ENCODE measurements at regions not wholly inside any gene's neighbourhood (a gene's known extent, or its start where the extent isn't known, plus 50 kb on each side); places are given as distances from the start of the nearest gene placed in this dataset.

GRCh38 chr18:61750840-61751668 lies 141.8 kb downstream of the RNF152 start:
- no peak overlapping the region for H3K4me3 Mint-ChIP-seq (ENCODE audit: unreplicated experiment)
- no peaks in the 10 kb centered on the region for H3K36me3 Mint-ChIP-seq (ENCODE audit: unreplicated experiment)
- no peaks in the 10 kb centered on the region for H3K9me3 Mint-ChIP-seq (ENCODE audit: unreplicated experiment)
- no peaks in the 10 kb centered on the region for H3K4me1 Mint-ChIP-seq (ENCODE audit: unreplicated experiment)
- H3K27ac Mint-ChIP-seq (ENCODE audit: unreplicated experiment): no peak overlapping the region
- no peaks in the 10 kb centered on the region for H3K27me3 Mint-ChIP-seq (ENCODE audit: unreplicated experiment)
- TF ChIP-seq CTCF (IDR thresholded peaks at IDR 0.05): no peak
- DNase-seq (ENCODE audit: extremely low spot score, unreplicated experiment): no peak

- no peak for TF ChIP-seq CTCF (IDR thresholded peaks at IDR 0.05)
- DNase-seq (ENCODE audit: extremely low spot score, unreplicated experiment): no peak
- no peaks in the 10 kb centered on the region for H3K9me3 Mint-ChIP-seq (ENCODE audit: unreplicated experiment)
- H3K27me3 Mint-ChIP-seq (ENCODE audit: unreplicated experiment): no peaks in the 10 kb centered on the region
- H3K4me3 Mint-ChIP-seq (ENCODE audit: unreplicated experiment): no peak overlapping the region
- H3K4me1 Mint-ChIP-seq (ENCODE audit: unreplicated experiment): peaks cover 8% of the 10 kb centered on the region
- no peak overlapping the region for H3K27ac Mint-ChIP-seq (ENCODE audit: unreplicated experiment)
- H3K36me3 Mint-ChIP-seq (ENCODE audit: unreplicated experiment): no peaks in the 10 kb centered on the region
Measured at GRCh38 chr18:61749546-61749945, 143.3 kb downstream of the RNF152 start.

GRCh38 chr18:61749031-61749430 lies 143.8 kb downstream of the RNF152 start:
- Mint-ChIP-seq H3K27ac (ENCODE audit: unreplicated experiment) (no peak overlapping the region), H3K4me3 (ENCODE audit: unreplicated experiment) (no peak overlapping the region), H3K27me3 (ENCODE audit: unreplicated experiment) (no peaks in the 10 kb centered on the region), H3K36me3 (ENCODE audit: unreplicated experiment) (no peaks in the 10 kb centered on the region), H3K4me1 (ENCODE audit: unreplicated experiment) (peaks cover 12% of the 10 kb centered on the region), H3K9me3 (ENCODE audit: unreplicated experiment) (no peaks in the 10 kb centered on the region)
- DNase-seq (ENCODE audit: extremely low spot score, unreplicated experiment): no peak
- TF ChIP-seq CTCF (IDR thresholded peaks at IDR 0.05): no peak

GRCh38 chr18:61748004-61748403 lies 144.8 kb downstream of the RNF152 start:
- Mint-ChIP-seq H3K27me3 (ENCODE audit: unreplicated experiment) (no peaks in the 10 kb centered on the region), H3K36me3 (ENCODE audit: unreplicated experiment) (no peaks in the 10 kb centered on the region), H3K27ac (ENCODE audit: unreplicated experiment) (no peak overlapping the region), H3K4me1 (ENCODE audit: unreplicated experiment) (peaks cover 22% of the 10 kb centered on the region), H3K4me3 (ENCODE audit: unreplicated experiment) (no peak overlapping the region), H3K9me3 (ENCODE audit: unreplicated experiment) (no peaks in the 10 kb centered on the region)
- no peak for TF ChIP-seq CTCF (IDR thresholded peaks at IDR 0.05)
- no peak for DNase-seq (ENCODE audit: extremely low spot score, unreplicated experiment)

- no peaks in the 10 kb centered on the region for H3K9me3 Mint-ChIP-seq (ENCODE audit: unreplicated experiment)
- peaks cover 47% of the 10 kb centered on the region for H3K4me1 Mint-ChIP-seq (ENCODE audit: unreplicated experiment)
- H3K4me3 Mint-ChIP-seq (ENCODE audit: unreplicated experiment): no peak overlapping the region
- no peak for DNase-seq (ENCODE audit: extremely low spot score, unreplicated experiment)
- no peaks in the 10 kb centered on the region for H3K36me3 Mint-ChIP-seq (ENCODE audit: unreplicated experiment)
- H3K27me3 Mint-ChIP-seq (ENCODE audit: unreplicated experiment): no peaks in the 10 kb centered on the region
- H3K27ac Mint-ChIP-seq (ENCODE audit: unreplicated experiment): peak overlapping the region; percentile 89
- no peak for TF ChIP-seq CTCF (IDR thresholded peaks at IDR 0.05)
Measured at GRCh38 chr18:61743775-61744531, 148.9 kb downstream of the RNF152 start.

All from osteocyte (in vitro differentiated cells).